Right lobe of liver (tissue), 6 donors: ENCODE measurements at regions not wholly inside any gene's neighbourhood (a gene's known extent, or its start where the extent isn't known, plus 50 kb on each side); places are given as distances from the start of the nearest gene placed in this dataset.

Experiments used
- ATAC-seq, 4 donors: fragments of 200-7000 bp; cut with Tn5 transposase; one replicate each; pipeline ENCODE4 v1.9.1; 2020; ENCODE audit warnings: mild to moderate bottlenecking in 4 of 4, moderate library complexity in 4 of 4
- DNase-seq, 3 donors: peaks; one replicate each; pipeline ENCODE4 v3.0.0-alpha.2; 2020
- H3K27ac ChIP-seq, 3 donors: fragments of 200-600 bp; one replicate each; pipeline ENCODE4 v1.8.0; 2022
- H3K27me3 ChIP-seq, 2 donors: fragments of 200-600 bp; one replicate each; pipeline ENCODE4 v1.8.0; 2022
- H3K36me3 ChIP-seq, 4 donors: fragments of 200-600 bp; sonication (generic) in 1 of 4; one replicate each; pipeline versions ENCODE4 v1.5.1 to v1.8.0; 2017 to 2022; ENCODE audit warnings: control low read depth in 1 of 4
- H3K4me1 ChIP-seq, 4 donors: fragments of 200-600 bp; sonication (generic) in 1 of 4; one replicate each; pipeline versions ENCODE4 v1.5.1 to v1.8.0; 2017 to 2022; ENCODE audit warnings: control low read depth in 1 of 4
- H3K4me3 ChIP-seq, 3 donors: fragments of 200-600 bp; one replicate each; pipeline ENCODE4 v1.8.0; 2022
- H3K9me3 ChIP-seq, 4 donors: fragments of 200-600 bp; sonication (generic) in 1 of 4; one replicate each; pipeline versions ENCODE4 v1.5.1 to v1.8.0; 2017 to 2022; ENCODE audit warnings: control low read depth in 1 of 4
- CTCF ChIP-seq, 4 donors: fragments of 200-600 bp in 3 of 4; fragments of 450-650 bp in 1 of 4; IDR thresholded peaks; one replicate each; pipeline versions ENCODE4 v1.5.1 to v1.8.0; 2016 to 2022; ENCODE audit warnings: antibody characterized with exemption in 4 of 4, mild to moderate bottlenecking in 2 of 4
- POLR2A ChIP-seq: fragments of 450-650 bp; IDR thresholded peaks from one replicate; pipeline ENCODE4 v1.6.1; 2017; ENCODE audit warnings: antibody characterized with exemption, mild to moderate bottlenecking
- WGBS: methylation state at CpG from one replicate; pipeline ENCODE4 v1.1.6; 2018; ENCODE audit warnings: low coverage, low lambda C conversion rate; ENCODE audit not compliant: insufficient coverage; ENCODE audit errors: missing lambda C conversion rate; 5-methylcytosine and 5-hydroxymethylcytosine counted together
- intact Hi-C, 2 donors: fragments of 100-400 bp; cut with DNase I; formaldehyde crosslinking; loops; one replicate each; pipeline versions ENCODE4 v1.11.2 to v1.14.1; 2022
- donor health status: DM: no; HTN: yes; CAD: no.
- donor health status: DM: no; HTN: no; CAD: no.
- donor health status: DM: no; HTN: no; CAD: no.
- donor health status: DM: no; HTN: yes; CAD: no.
- donor health status: DM: no; HTN: yes; CAD: no.

- intact Hi-C loops: no loop called here
- Histone ChIP-seq H3K27ac (no peak overlapping the region), H3K9me3 (no peaks in the 10 kb centered on the region), H3K4me1 (no peaks in the 10 kb centered on the region), H3K27me3 (no peaks in the 10 kb centered on the region), H3K4me3 (no peak overlapping the region), H3K36me3 (no peaks in the 10 kb centered on the region)
- ATAC-seq (no peak), DNase-seq (no peak)
- no peak for TF ChIP-seq CTCF (IDR thresholded peaks at IDR 0.05)
- TF ChIP-seq POLR2A: no peak
- WGBS: 25% methylated on average over 1 of the region's 1 CpG
These were observed 739.6 kb upstream of the SLIT2 start for GRCh38 chr4:19512086-19512485.

GRCh38 chr4:19510993-19511392 lies 740.7 kb upstream of the SLIT2 start:
- Histone ChIP-seq H3K4me1 (no peaks in the 10 kb centered on the region), H3K9me3 (no peaks in the 10 kb centered on the region), H3K27me3 (no peaks in the 10 kb centered on the region), H3K36me3 (no peaks in the 10 kb centered on the region), H3K27ac (no peak overlapping the region), H3K4me3 (no peak overlapping the region)
- ATAC-seq: no peak
- intact Hi-C loops: no loop called here
- no peak for DNase-seq
- no peak for TF ChIP-seq POLR2A
- TF ChIP-seq CTCF (IDR thresholded peaks at IDR 0.05): no peak

GRCh38 chr4:19508442-19508841 lies 743.3 kb upstream of the SLIT2 start:
- no peak for ATAC-seq
- no peaks in the 10 kb centered on the region for H3K27me3 ChIP-seq
- no peaks in the 10 kb centered on the region for H3K4me1 ChIP-seq
- H3K9me3 ChIP-seq: no peaks in the 10 kb centered on the region
- no peak overlapping the region for H3K27ac ChIP-seq
- WGBS: 63% methylated on average over 4 of the region's 4 CpGs
- no peak overlapping the region for H3K4me3 ChIP-seq
- TF ChIP-seq POLR2A (no peak), CTCF (IDR thresholded peaks at IDR 0.05) (no peak)
- H3K36me3 ChIP-seq: no peaks in the 10 kb centered on the region
- no peak for DNase-seq
- intact Hi-C loops: no loop called here

- no peak for ATAC-seq
- TF ChIP-seq CTCF (IDR thresholded peaks at IDR 0.05): no peak
- no peak for TF ChIP-seq POLR2A
- H3K4me1 ChIP-seq: no peaks in the 10 kb centered on the region
- H3K9me3 ChIP-seq: no peaks in the 10 kb centered on the region
- DNase-seq: no peak
- H3K27ac ChIP-seq: no peak overlapping the region
- H3K27me3 ChIP-seq: no peaks in the 10 kb centered on the region
- H3K4me3 ChIP-seq: no peak overlapping the region
- H3K36me3 ChIP-seq: no peaks in the 10 kb centered on the region
- intact Hi-C loops: no loop called here
These were observed 754.0 kb upstream of the SLIT2 start for GRCh38 chr4:19497705-19498104.

GRCh38 chr4:19496756-19497155 lies 754.9 kb upstream of the SLIT2 start:
- 40% methylated on average over 2 of the region's 2 CpGs for WGBS
- H3K27me3 ChIP-seq: no peaks in the 10 kb centered on the region
- no peak for DNase-seq
- H3K4me1 ChIP-seq: no peaks in the 10 kb centered on the region
- H3K36me3 ChIP-seq: no peaks in the 10 kb centered on the region
- intact Hi-C loops: no loop called here
- no peak overlapping the region for H3K4me3 ChIP-seq
- ATAC-seq: no peak
- no peak overlapping the region for H3K27ac ChIP-seq
- TF ChIP-seq CTCF (IDR thresholded peaks at IDR 0.05): no peak
- TF ChIP-seq POLR2A: no peak
- H3K9me3 ChIP-seq: no peaks in the 10 kb centered on the region
